GM21381 (cell line): ENCODE measurements at regions not wholly inside any gene's neighbourhood (a gene's known extent, or its start where the extent isn't known, plus 50 kb on each side); places are given as distances from the start of the nearest gene placed in this dataset.
A peak's percentile ranks its signal among the peaks of the same experiment; 100 is the strongest.

Experiments used
- ATAC-seq: cut with Tn5 transposase; IDR thresholded peaks from one replicate; pipeline ENCODE4 v1.9.1; 2021; ENCODE audit warnings: mild to moderate bottlenecking, moderate library complexity; ENCODE audit not compliant: unreplicated experiment

GRCh38 chr3:110711130-110711832, 360.3 kb upstream of the NECTIN3 start:
- no peak for ATAC-seq

- ATAC-seq: no peak
These were observed 359.6 kb upstream of the NECTIN3 start for GRCh38 chr3:110711851-110712516.

GRCh38 chr3:110727056-110727455, 344.6 kb upstream of the NECTIN3 start:
- ATAC-seq: no peak

- no peak for ATAC-seq
These were observed 340.5 kb upstream of the NECTIN3 start for GRCh38 chr3:110731148-110731547.

GRCh38 chr3:110732420-110732819, 339.2 kb upstream of the NECTIN3 start:
- no peak for ATAC-seq

GRCh38 chr3:110733045-110733444, 338.6 kb upstream of the NECTIN3 start:
- ATAC-seq: no peak

- ATAC-seq: no peak
These were observed 337.1 kb upstream of the NECTIN3 start for GRCh38 chr3:110734524-110734923.

GRCh38 chr3:110736332-110736731, 335.3 kb upstream of the NECTIN3 start:
- peak; percentile 95 for ATAC-seq

GRCh38 chr3:110738531-110738930, 333.1 kb upstream of the NECTIN3 start:
- ATAC-seq: no peak

GRCh38 chr3:110741891-110742290, 329.7 kb upstream of the NECTIN3 start:
- no peak for ATAC-seq

- no peak for ATAC-seq
These were observed 328.4 kb upstream of the NECTIN3 start for GRCh38 chr3:110743202-110743601.

GRCh38 chr3:110743984-110744383, 327.6 kb upstream of the NECTIN3 start:
- no peak for ATAC-seq

- ATAC-seq: no peak
These were observed 326.9 kb upstream of the NECTIN3 start for GRCh38 chr3:110744723-110745122.

GRCh38 chr3:110749006-110749405, 322.6 kb upstream of the NECTIN3 start:
- ATAC-seq: no peak

- no peak for ATAC-seq
These were observed 321.4 kb upstream of the NECTIN3 start for GRCh38 chr3:110750201-110750600.

GRCh38 chr3:110752307-110752706, 319.3 kb upstream of the NECTIN3 start:
- no peak for ATAC-seq

GRCh38 chr3:110753516-110753915, 318.1 kb upstream of the NECTIN3 start:
- no peak for ATAC-seq

- no peak for ATAC-seq
These were observed 317.3 kb upstream of the NECTIN3 start for GRCh38 chr3:110754212-110754916.

GRCh38 chr3:110755345-110755744, 316.3 kb upstream of the NECTIN3 start:
- ATAC-seq: no peak

GRCh38 chr3:110756705-110757104, 314.9 kb upstream of the NECTIN3 start:
- ATAC-seq: no peak

GRCh38 chr3:110758208-110758607, 313.4 kb upstream of the NECTIN3 start:
- no peak for ATAC-seq

- ATAC-seq: no peak
These were observed 304.5 kb upstream of the NECTIN3 start for GRCh38 chr3:110767156-110767555.
